ENCODE measurements at regions not wholly inside any gene's neighbourhood (a gene's known extent, or its start where the extent isn't known, plus 50 kb on each side); places are given as distances from the start of the nearest gene placed in this dataset.
"Not testable (repeated sequence)": the region's sequence is repeated elsewhere in the genome, so short reads cannot be mapped to it uniquely, and the experiment has no call there.

DNA sequence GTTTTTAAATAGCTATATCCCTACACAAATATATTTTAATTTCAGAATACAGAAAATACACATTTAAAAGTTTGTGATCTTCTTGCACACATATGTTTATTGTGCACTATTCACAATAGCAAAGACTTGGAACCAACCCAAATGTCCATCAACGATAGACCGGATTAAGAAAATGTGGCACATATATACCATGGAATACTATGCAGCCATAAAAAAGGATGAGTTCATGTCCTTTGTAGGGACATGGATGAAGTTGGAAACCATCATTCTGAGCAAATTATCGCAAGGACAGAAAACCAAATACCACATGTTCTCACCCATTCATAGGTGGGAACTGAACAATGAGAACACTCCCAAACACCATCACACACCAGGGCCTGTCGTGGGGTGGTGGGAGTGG lies 266.9 kb upstream of the GK2 start:
- TF ChIP-seq, protein P1, sequence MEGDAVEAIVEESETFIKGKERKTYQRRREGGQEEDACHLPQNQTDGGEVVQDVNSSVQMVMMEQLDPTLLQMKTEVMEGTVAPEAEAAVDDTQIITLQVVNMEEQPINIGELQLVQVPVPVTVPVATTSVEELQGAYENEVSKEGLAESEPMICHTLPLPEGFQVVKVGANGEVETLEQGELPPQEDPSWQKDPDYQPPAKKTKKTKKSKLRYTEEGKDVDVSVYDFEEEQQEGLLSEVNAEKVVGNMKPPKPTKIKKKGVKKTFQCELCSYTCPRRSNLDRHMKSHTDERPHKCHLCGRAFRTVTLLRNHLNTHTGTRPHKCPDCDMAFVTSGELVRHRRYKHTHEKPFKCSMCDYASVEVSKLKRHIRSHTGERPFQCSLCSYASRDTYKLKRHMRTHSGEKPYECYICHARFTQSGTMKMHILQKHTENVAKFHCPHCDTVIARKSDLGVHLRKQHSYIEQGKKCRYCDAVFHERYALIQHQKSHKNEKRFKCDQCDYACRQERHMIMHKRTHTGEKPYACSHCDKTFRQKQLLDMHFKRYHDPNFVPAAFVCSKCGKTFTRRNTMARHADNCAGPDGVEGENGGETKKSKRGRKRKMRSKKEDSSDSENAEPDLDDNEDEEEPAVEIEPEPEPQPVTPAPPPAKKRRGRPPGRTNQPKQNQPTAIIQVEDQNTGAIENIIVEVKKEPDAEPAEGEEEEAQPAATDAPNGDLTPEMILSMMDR (IDR thresholded peaks at IDR 0.05) = not testable (repeated sequence)
- TF ChIP-seq ZFX (IDR thresholded peaks at IDR 0.05; ENCODE audit: borderline replicate concordance) = not testable (repeated sequence)
